Right atrium auricular region (tissue), 2 donors: ENCODE measurements at regions not wholly inside any gene's neighbourhood (a gene's known extent, or its start where the extent isn't known, plus 50 kb on each side); places are given as distances from the start of the nearest gene placed in this dataset.

Source experiments
- DNase-seq: peaks from one replicate; pipeline ENCODE4 v3.0.0-alpha.2; 2019; ENCODE audit warnings: low spot score
- H3K27ac ChIP-seq, 2 donors: fragments of 200-600 bp; sonication (generic); 1 replicate in 1 of 2; 2 replicates in 1 of 2; pipeline ENCODE4 v1.5.1; 2016 to 2019
- H3K27me3 ChIP-seq, 2 donors: fragments of 200-600 bp; sonication (generic); one replicate each; pipeline versions ENCODE4 v1.5.1 to v1.6.0; 2017 to 2019
- H3K36me3 ChIP-seq: fragments of 200-600 bp; sonication (generic); one replicate; pipeline ENCODE4 v1.5.1; 2016
- H3K4me1 ChIP-seq, 2 donors: fragments of 200-600 bp; sonication (generic); one replicate each; pipeline versions ENCODE4 v1.5.1 to v1.6.0; 2017 to 2019
- H3K4me3 ChIP-seq, 2 donors: fragments of 200-600 bp; sonication (generic); 1 replicate in 1 of 2; 2 replicates in 1 of 2; pipeline ENCODE4 v1.5.1; 2017 to 2019; ENCODE audit warnings: mild to moderate bottlenecking in 1 of 2, moderate library complexity in 1 of 2
- H3K9me3 ChIP-seq, 2 donors: fragments of 200-600 bp; sonication (generic); one replicate each; pipeline ENCODE4 v1.5.1; 2019
- CTCF ChIP-seq, 2 donors: fragments of 200-600 bp; sonication (generic); IDR thresholded peaks; one replicate each; pipeline ENCODE4 v1.5.1; 2019; ENCODE audit warnings: antibody characterized with exemption in 2 of 2

DNA sequence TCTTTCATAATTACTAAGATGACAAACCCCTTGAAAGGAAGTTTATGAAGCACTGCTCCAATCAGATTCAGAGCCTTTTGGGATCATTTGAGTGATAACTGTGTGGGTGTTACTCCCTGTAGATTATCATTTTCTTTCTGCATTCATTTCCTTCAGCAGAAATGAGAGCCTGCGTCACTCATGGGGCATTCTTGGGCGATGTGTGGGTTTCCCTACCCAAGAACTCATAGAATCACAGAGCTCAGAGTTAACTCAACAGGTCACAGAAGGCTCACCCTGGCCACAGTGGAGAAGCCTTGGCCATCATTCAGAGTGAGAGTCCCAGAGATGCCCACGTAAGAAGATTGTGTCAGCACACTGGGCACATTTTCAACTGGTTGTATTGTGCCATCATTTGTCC, 401.9 kb downstream of the TLE4 start:
- H3K36me3 ChIP-seq, result no peaks in the 10 kb centered on the region
- no peak overlapping the region for H3K4me3 ChIP-seq
- no peak for TF ChIP-seq CTCF (IDR thresholded peaks at IDR 0.05)
- H3K9me3 ChIP-seq, result no peaks in the 10 kb centered on the region
- no peak for DNase-seq
- H3K4me1 ChIP-seq, result no peaks in the 10 kb centered on the region
- H3K27me3 ChIP-seq, result no peaks in the 10 kb centered on the region
- no peak overlapping the region for H3K27ac ChIP-seq

GRCh38 chr9:79970146-79970425, 398.3 kb downstream of the TLE4 start:
- Histone ChIP-seq H3K36me3 (no peaks in the 10 kb centered on the region), H3K27me3 (no peaks in the 10 kb centered on the region), H3K27ac (no peak overlapping the region), H3K4me1 (no peaks in the 10 kb centered on the region), H3K4me3 (no peak overlapping the region), H3K9me3 (no peaks in the 10 kb centered on the region)
- no peak for TF ChIP-seq CTCF (IDR thresholded peaks at IDR 0.05)
- no peak for DNase-seq

GRCh38 chr9:79969393-79970145, 397.8 kb downstream of the TLE4 start:
- Histone ChIP-seq H3K27me3 (no peaks in the 10 kb centered on the region), H3K4me1 (no peaks in the 10 kb centered on the region), H3K4me3 (no peak overlapping the region), H3K27ac (no peak overlapping the region), H3K36me3 (no peaks in the 10 kb centered on the region), H3K9me3 (no peaks in the 10 kb centered on the region)
- TF ChIP-seq CTCF (IDR thresholded peaks at IDR 0.05), result no peak
- DNase-seq, result no peak

DNA sequence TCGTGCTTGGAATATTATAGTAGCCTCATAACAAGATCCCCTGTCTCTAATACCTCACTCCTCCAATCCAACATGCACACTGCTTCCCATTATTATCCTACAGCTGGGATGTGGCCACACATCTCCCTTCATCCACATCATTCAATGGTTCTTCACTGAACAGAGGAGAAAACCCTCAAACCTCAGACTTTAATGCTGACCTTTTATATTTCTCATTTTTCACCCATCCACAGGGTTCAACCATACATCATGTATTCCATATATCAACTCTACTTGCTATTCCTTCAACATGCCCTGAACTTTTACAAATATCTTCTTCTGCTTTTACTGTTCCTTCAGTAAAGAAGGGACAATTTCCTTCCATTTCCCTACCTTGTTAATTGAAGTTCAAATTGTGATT, 396.8 kb downstream of the TLE4 start:
- Histone ChIP-seq H3K9me3 (no peaks in the 10 kb centered on the region), H3K4me1 (no peaks in the 10 kb centered on the region), H3K27me3 (no peaks in the 10 kb centered on the region), H3K36me3 (no peaks in the 10 kb centered on the region), H3K4me3 (no peak overlapping the region), H3K27ac (no peak overlapping the region)
- DNase-seq, result no peak
- TF ChIP-seq CTCF (IDR thresholded peaks at IDR 0.05), result no peak

- TF ChIP-seq CTCF (IDR thresholded peaks at IDR 0.05), result no peak
- H3K27ac ChIP-seq, result no peak overlapping the region
- DNase-seq, result no peak
- no peaks in the 10 kb centered on the region for H3K9me3 ChIP-seq
- H3K4me1 ChIP-seq, result no peaks in the 10 kb centered on the region
- H3K36me3 ChIP-seq, result no peaks in the 10 kb centered on the region
- no peak overlapping the region for H3K4me3 ChIP-seq
- no peaks in the 10 kb centered on the region for H3K27me3 ChIP-seq
These were observed 391.1 kb downstream of the TLE4 start for GRCh38 chr9:79962836-79963235.

DNA sequence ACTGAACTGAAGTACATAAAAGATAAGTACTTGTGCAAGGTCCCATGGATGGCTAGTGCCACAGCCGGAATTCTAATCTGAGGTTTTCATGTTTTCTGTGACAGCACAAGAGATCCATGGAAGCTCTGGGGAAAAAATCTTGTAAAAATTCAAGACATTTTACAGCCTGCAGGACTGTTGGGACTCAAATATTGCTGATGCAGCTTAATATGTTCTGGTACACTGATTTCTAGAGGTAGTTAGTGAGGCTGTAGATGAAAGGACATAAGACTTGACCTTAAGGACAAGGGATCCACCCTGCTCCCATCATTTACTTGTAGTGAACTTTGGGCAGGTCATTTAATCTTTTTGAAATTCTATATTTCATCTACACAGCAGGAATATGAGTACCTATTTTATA, 390.4 kb downstream of the TLE4 start:
- TF ChIP-seq CTCF (IDR thresholded peaks at IDR 0.05), result no peak
- no peak for DNase-seq
- Histone ChIP-seq H3K36me3 (no peaks in the 10 kb centered on the region), H3K27ac (no peak overlapping the region), H3K9me3 (no peaks in the 10 kb centered on the region), H3K4me1 (no peaks in the 10 kb centered on the region), H3K27me3 (no peaks in the 10 kb centered on the region), H3K4me3 (no peak overlapping the region)
